GM12878 (cell line): ENCODE measurements at regions not wholly inside any gene's neighbourhood (a gene's known extent, or its start where the extent isn't known, plus 50 kb on each side); places are given as distances from the start of the nearest gene placed in this dataset.

Source experiments
- ATAC-seq: fragments of 200-7000 bp; cut with Tn5 transposase; 3 replicates; pipeline ENCODE4 v1.9.1; 2020; ENCODE audit warnings: mild to moderate bottlenecking, moderate library complexity
- BruUV-seq: library from RNA; stranded (reverse); fragments of 400-500 nt; replicated peaks from 2 replicates; lab custom pipeline; 2021; lab: Mats Ljungman, UMichigan
- CTCF ChIA-PET: fragments of 300-600 bp; sonication (Branson Sonifier 250); formaldehyde crosslinking; extraction: SDS; loops from one replicate; lab custom pipeline; 2021; ENCODE audit warnings: inconsistent platforms; lab: Yijun Ruan, JAX
- POLR2A ChIA-PET: fragments of 350-600 bp; formaldehyde crosslinking; extraction: SDS; loops from one replicate; lab custom pipeline; 2021; ENCODE audit warnings: inconsistent platforms; lab: Charles Lee
- RAD21 ChIA-PET: fragments of 300-600 bp; sonication (Branson Sonifier 250); formaldehyde crosslinking; loops from one replicate; lab custom pipeline; 2023; ENCODE audit warnings: antibody characterized with exemption; ENCODE audit not compliant: unreplicated experiment; lab: Charles Lee
- SMC1A ChIA-PET: fragments of 300-600 bp; sonication (Branson Sonifier 250); formaldehyde crosslinking; loops from one replicate; lab custom pipeline; 2023; ENCODE audit not compliant: unreplicated experiment, uncharacterized antibody; lab: Charles Lee
- DNase-seq: peaks from one replicate; pipeline ENCODE4 v3.0.0-alpha.2; 2011; ENCODE audit warnings: low read depth, low spot score
- FAIRE-seq: peaks from 3 replicates; lab custom pipeline; 2011; peaks lifted over from hg19 to GRCh38; lab: Jason Lieb, UNC
- H2AFZ ChIP-seq: 2 replicates; pipeline ENCODE4 v1.6.0; 2011; ENCODE audit warnings: low read depth, low read length, control low read depth; ENCODE audit not compliant: control insufficient read depth
- H3K27ac ChIP-seq: 2 replicates; pipeline ENCODE4 v1.5.1; 2011; ENCODE audit warnings: control low read depth; ENCODE audit not compliant: control insufficient read depth, insufficient read depth
- H3K27me3 ChIP-seq, 2 experiments: replicated peaks in 1 of 2; 2 replicates each; pipeline versions ENCODE4 v1.6.0 to v1.6.1; 2011; ENCODE audit warnings: low read length in 1 of 2; ENCODE audit not compliant: control insufficient read depth in 2 of 2, insufficient read depth in 2 of 2
- H3K36me3 ChIP-seq, 2 experiments: 2 replicates each; pipeline ENCODE4 v1.5.1; 2011; ENCODE audit warnings: low read length in 1 of 2; ENCODE audit not compliant: control insufficient read depth in 2 of 2, insufficient read depth in 2 of 2
- H3K4me1 ChIP-seq: 2 replicates; pipeline ENCODE4 v1.6.1; 2011; ENCODE audit warnings: mild to moderate bottlenecking, low read length, moderate library complexity, mixed read lengths; ENCODE audit not compliant: control insufficient read depth, insufficient read depth
- H3K4me2 ChIP-seq: 2 replicates; pipeline ENCODE4 v1.6.0; 2011; ENCODE audit warnings: control low read depth; ENCODE audit not compliant: control insufficient read depth, insufficient read depth
- H3K4me3 ChIP-seq: fragments of 200-600 bp; sonication (generic); 2 replicates; pipeline ENCODE4 v1.5.1; 2016
- H3K79me2 ChIP-seq: 2 replicates; pipeline ENCODE4 v1.6.0; 2011; ENCODE audit warnings: low read length; ENCODE audit not compliant: control insufficient read depth, insufficient read depth
- H3K9ac ChIP-seq: 2 replicates; pipeline ENCODE4 v1.8.0; 2011; ENCODE audit warnings: low read length, control low read depth, mixed read lengths; ENCODE audit not compliant: control insufficient read depth, insufficient read depth
- H3K9me3 ChIP-seq: replicated peaks from 3 replicates; pipeline ENCODE4 v1.5.1; 2011; ENCODE audit warnings: mild to moderate bottlenecking, low read length; ENCODE audit not compliant: control insufficient read depth, insufficient read depth
- H4K20me1 ChIP-seq: 2 replicates; pipeline ENCODE4 v1.6.0; 2011; ENCODE audit not compliant: control insufficient read depth, insufficient read depth
- ASH2L ChIP-seq: fragments of 300-600, 200-600 bp; sonication (generic); IDR thresholded peaks from 2 replicates; pipeline ENCODE4 v1.6.1; 2017; ENCODE audit warnings: low read depth, mild to moderate bottlenecking, borderline replicate concordance
- BRCA1 ChIP-seq: IDR thresholded peaks from 2 replicates; pipeline ENCODE4 v1.6.1; 2011; ENCODE audit warnings: low read depth, low read length, improper control_type of control experiment
- CTCF ChIP-seq, 3 experiments: IDR thresholded peaks in 2 of 3; conservative IDR thresholded peaks in 1 of 3; 2 replicates each; pipeline ENCODE4 v1.5.1; 2011; ENCODE audit warnings: low read depth in 3 of 3, low read length in 3 of 3, mild to moderate bottlenecking in 3 of 3, control low read depth in 2 of 3, moderate library complexity in 2 of 3, inconsistent platforms in 1 of 3, mixed read lengths in 1 of 3; ENCODE audit not compliant: control insufficient read depth in 2 of 3, insufficient read depth in 1 of 3; ENCODE audit errors: extremely low read depth in 1 of 3
- SIX5 ChIP-seq: IDR thresholded peaks from 2 replicates; pipeline ENCODE4 v1.6.1; 2011; ENCODE audit warnings: mild to moderate bottlenecking, low read depth, low read length, moderate library complexity; ENCODE audit not compliant: severe bottlenecking
- WGBS: methylation state at CpG from one replicate; pipeline ENCODE4 v1.1.6; 2016; ENCODE audit warnings: low lambda C conversion rate; ENCODE audit not compliant: insufficient replicate concordance, insufficient coverage; ENCODE audit errors: missing lambda C conversion rate; 5-methylcytosine and 5-hydroxymethylcytosine counted together
- in situ Hi-C: fragments of 300-500 bp; cut with MboI; formaldehyde crosslinking; loops from 9 replicates; pipeline ENCODE4 v1.14.3; 2018; ENCODE audit warnings: mixed read lengths
- intact Hi-C: fragments of 100-400 bp; cut with micrococcal nuclease; formaldehyde crosslinking; loops from one replicate; pipeline ENCODE4 v1.14.2; 2022; ENCODE audit not compliant: unreplicated experiment

GRCh38 chr9:99594056-99594780 is 227.5 kb upstream of the NR4A3 start:
- Histone ChIP-seq H3K9ac (no peak overlapping the region), H3K4me1 (peaks cover 13% of the 10 kb centered on the region; the same call in 1 of the 2 replicates), H3K36me3 (no peaks in the 10 kb centered on the region), H2AFZ (no peak overlapping the region), H3K27ac (no peak overlapping the region)
- no peak for FAIRE-seq
- SMC1A ChIA-PET, result interaction anchor here (0.5 to 2.5 kb wide), 15 partner anchors 12 to 625 kb away, joined by 3 to 13 read pairs (median 6); no protein-coding TSS in a partner anchor
- no peak for ATAC-seq
- RAD21 ChIA-PET, result interaction anchor here (0.9 to 2.2 kb wide), 5 partner anchors 9 to 238 kb away, joined by 3 to 17 read pairs (median 3); no protein-coding TSS in a partner anchor
- no peak for TF ChIP-seq CTCF (IDR thresholded peaks at IDR 0.05 in 2 of 3, conservative IDR thresholded peaks at IDR 0.05 in 1 of 3; ENCODE audit: control insufficient read depth in 2 of 3, extremely low read depth in 1 of 3, insufficient read depth in 1 of 3, low read depth in 3 of 3, low read length in 3 of 3)
- TF ChIP-seq BRCA1, result no peak
- no peak for TF ChIP-seq SIX5
- TF ChIP-seq ASH2L, result no peak
- TF ChIP-seq, all 136 proteins: peak for 0
- ChIA-PET POLR2A (interaction anchor here (1.0 to 1.6 kb wide), 2 partner anchors 78 to 238 kb away, joined by 3 to 5 read pairs; no protein-coding TSS in a partner anchor), CTCF (interaction anchor here (0.6 to 2.7 kb wide), 5 partner anchors 11 to 1413 kb away, joined by 3 to 7 read pairs (median 3); no protein-coding TSS in a partner anchor)
- Histone ChIP-seq H3K4me2 (no peak overlapping the region), H3K79me2 (no peaks in the 10 kb centered on the region), H3K27me3 (no peaks in the 10 kb centered on the region), H3K4me3 (no peak overlapping the region), H4K20me1 (no peaks in the 10 kb centered on the region), H3K9me3 (no peaks in the 10 kb centered on the region)
- in situ Hi-C loops, result no loop called here
- no TSS peak for BruUV-seq
- intact Hi-C loops, result loop anchor here (5.0 kb wide), 3 partner anchors 77 to 228 kb away; partner anchors contain the start of gene NR4A3
- no peak for DNase-seq
- WGBS, result 99% methylated on average over 4 of the region's 4 CpGs
